GM06990 (cell line): ENCODE measurements at regions not wholly inside any gene's neighbourhood (a gene's known extent, or its start where the extent isn't known, plus 50 kb on each side); places are given as distances from the start of the nearest gene placed in this dataset.

ENCODE experiments used
- DNase-seq: peaks from one replicate; pipeline ENCODE4 v3.0.0-alpha.2; 2011; ENCODE audit not compliant: insufficient read length; ENCODE audit errors: extremely low read depth
- H3K27me3 ChIP-seq: replicated peaks from 2 replicates; pipeline ENCODE4 v1.6.0; 2011; ENCODE audit warnings: low read length; ENCODE audit not compliant: control insufficient read depth, insufficient read depth
- H3K36me3 ChIP-seq: 2 replicates; pipeline ENCODE4 v1.5.1; 2011; ENCODE audit warnings: low read length; ENCODE audit not compliant: control insufficient read depth, insufficient read depth
- H3K4me3 ChIP-seq: replicated peaks from 2 replicates; pipeline ENCODE4 v1.5.1; 2011; ENCODE audit warnings: low read depth, mild to moderate bottlenecking, control low read depth, low read length
- CTCF ChIP-seq: IDR thresholded peaks from 2 replicates; pipeline ENCODE4 v1.5.1; 2011; ENCODE audit warnings: low read length, control low read depth, mild to moderate bottlenecking, inconsistent platforms; ENCODE audit not compliant: insufficient read depth, poor library complexity, severe bottlenecking

GRCh38 chrX:128464116-128464515 is 411.9 kb upstream of the ACTRT1 start:
- Histone ChIP-seq H3K27me3 (no peaks in the 10 kb centered on the region), H3K36me3 (no peaks in the 10 kb centered on the region), H3K4me3 (no peak overlapping the region)
- DNase-seq = no peak
- no peak for TF ChIP-seq CTCF

GRCh38 chrX:128460835-128461234 is 408.6 kb upstream of the ACTRT1 start:
- no peaks in the 10 kb centered on the region for H3K27me3 ChIP-seq
- DNase-seq = no peak
- no peak for TF ChIP-seq CTCF
- no peaks in the 10 kb centered on the region for H3K36me3 ChIP-seq
- no peak overlapping the region for H3K4me3 ChIP-seq

- DNase-seq = no peak
- no peaks in the 10 kb centered on the region for H3K36me3 ChIP-seq
- no peak for TF ChIP-seq CTCF
- no peak overlapping the region for H3K4me3 ChIP-seq
- H3K27me3 ChIP-seq = no peaks in the 10 kb centered on the region
These were observed 406.7 kb upstream of the ACTRT1 start for GRCh38 chrX:128458888-128459287.

GRCh38 chrX:128457674-128458073 is 405.5 kb upstream of the ACTRT1 start:
- no peak for DNase-seq
- Histone ChIP-seq H3K36me3 (no peaks in the 10 kb centered on the region), H3K4me3 (no peak overlapping the region), H3K27me3 (no peaks in the 10 kb centered on the region)
- TF ChIP-seq CTCF = no peak

GRCh38 chrX:128439159-128439558 is 387.0 kb upstream of the ACTRT1 start:
- no peak for DNase-seq
- no peak for TF ChIP-seq CTCF
- Histone ChIP-seq H3K36me3 (no peaks in the 10 kb centered on the region), H3K4me3 (no peak overlapping the region), H3K27me3 (no peaks in the 10 kb centered on the region)

- no peak for DNase-seq
- Histone ChIP-seq H3K36me3 (no peaks in the 10 kb centered on the region), H3K27me3 (no peaks in the 10 kb centered on the region), H3K4me3 (no peak overlapping the region)
- TF ChIP-seq CTCF = no peak
These were observed 385.9 kb upstream of the ACTRT1 start for GRCh38 chrX:128438082-128438481.
